ENCODE measurements at regions not wholly inside any gene's neighbourhood (a gene's known extent, or its start where the extent isn't known, plus 50 kb on each side); places are given as distances from the start of the nearest gene placed in this dataset.

DNA sequence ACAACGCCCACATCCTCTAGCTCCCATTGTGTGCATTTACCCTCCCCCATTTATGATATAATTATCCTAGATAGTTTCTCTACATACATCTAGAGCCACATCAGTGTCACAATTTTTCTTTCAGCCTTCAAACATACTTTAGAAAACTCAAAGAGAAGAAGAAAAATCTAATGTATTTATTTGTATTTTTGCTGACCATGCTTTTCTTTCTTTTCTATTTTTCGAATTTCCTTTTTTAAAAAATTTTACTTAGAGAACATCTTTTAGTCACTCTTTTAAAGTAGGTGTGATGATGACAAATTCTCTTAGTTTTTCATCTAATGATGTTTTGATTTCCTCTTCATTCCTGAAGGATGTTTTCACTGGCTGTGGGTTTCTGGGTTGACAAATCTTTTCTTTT, 117.0 kb upstream of the CHL1 start:
- no peak for DNase-seq

DNA sequence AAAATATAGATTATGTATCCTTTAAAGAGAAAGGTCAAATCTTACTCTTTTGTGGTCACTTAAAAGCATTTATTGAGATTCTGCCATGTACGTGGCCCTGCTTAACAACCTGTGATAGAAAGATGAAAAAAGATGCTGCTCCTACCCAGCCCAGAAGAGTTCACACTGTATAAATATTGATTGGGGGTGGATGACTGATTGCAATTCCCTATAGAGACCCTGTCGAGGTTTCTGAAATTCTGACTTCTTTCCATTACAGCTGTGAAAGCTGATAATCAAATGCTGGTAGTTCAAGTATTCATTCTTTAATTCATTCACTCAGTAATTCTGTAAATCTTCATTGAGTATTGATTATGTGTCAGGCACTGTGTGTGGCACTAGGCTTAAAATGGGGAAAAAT, 114.1 kb upstream of the CHL1 start:
- no peak for DNase-seq

DNA sequence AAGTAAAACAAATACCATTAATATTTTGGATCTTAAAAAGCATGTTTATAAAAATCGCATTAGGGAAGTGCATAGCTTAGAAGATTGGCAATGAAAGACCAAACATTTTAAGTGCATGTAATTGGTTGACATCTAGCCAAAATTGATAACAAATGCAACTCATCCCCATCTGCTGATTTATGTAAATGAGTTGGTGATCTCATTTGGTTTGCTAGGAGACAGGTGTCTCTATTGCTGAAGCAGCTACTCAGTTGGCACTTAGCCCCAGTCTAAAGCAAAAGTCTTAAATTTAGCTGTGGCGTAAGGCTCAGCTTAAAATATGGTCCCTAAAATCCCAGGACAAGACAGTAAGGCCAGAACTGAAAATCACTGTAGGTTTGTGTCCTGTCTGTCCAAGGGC, 113.5 kb upstream of the CHL1 start:
- DNase-seq, result no peak

DNA sequence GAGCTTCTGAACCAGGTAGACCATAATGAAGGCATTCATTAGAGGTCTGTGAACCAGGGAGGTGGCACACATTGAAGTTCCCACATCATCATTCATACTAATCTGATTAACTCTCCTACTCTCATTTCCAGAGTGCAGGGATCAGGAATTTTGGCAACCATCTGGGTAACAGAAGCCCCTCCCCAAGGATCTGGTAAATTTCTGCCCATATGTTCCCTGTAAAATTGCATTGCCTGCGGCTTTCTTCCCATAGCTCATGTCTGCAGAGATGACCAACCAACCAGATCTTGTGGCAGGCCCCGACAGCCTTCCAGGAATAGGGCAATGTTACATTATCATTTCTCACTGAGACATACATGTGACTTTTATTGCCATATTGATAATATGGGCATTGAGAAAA, 111.4 kb upstream of the CHL1 start:
- no peak for DNase-seq

DNA sequence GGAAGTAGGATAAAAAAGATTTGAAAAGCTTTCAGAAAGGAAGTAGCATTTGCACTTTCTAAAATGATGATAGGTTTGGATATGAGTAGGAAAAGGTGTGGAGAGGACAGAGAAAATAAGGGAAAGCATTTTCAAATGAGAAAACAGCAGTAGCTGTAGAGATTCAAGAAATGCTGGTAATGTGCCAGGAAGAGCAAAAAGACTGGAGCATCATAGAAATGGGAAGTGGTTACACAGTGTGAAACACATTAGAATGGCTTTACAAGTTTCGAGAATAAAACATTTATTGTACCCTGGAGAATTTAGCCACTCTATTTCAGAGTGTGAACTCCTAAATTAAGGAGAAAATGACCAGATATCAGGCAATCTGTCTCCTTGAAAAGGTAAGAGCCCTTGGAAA, 108.3 kb upstream of the CHL1 start:
- no peak for DNase-seq

DNA sequence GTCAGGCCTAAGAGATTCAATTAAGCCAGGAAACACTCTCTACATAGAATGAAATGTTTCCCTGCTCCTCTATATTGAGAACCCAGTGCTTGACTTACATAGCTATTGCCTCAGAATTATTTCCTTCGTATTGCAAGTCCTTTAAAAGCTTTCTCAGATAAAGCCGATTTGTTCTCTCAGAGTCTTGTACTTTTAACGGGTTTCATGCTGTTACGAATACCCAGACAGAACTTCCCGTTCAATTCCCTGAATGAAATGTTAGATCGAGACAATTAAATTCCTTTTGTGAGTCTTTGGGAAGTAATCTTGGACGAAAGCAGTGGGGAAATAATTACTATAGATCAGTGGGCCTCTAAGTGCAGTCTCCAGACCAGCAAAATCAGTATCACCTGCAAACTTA, 102.8 kb upstream of the CHL1 start:
- DNase-seq, result no peak

DNA sequence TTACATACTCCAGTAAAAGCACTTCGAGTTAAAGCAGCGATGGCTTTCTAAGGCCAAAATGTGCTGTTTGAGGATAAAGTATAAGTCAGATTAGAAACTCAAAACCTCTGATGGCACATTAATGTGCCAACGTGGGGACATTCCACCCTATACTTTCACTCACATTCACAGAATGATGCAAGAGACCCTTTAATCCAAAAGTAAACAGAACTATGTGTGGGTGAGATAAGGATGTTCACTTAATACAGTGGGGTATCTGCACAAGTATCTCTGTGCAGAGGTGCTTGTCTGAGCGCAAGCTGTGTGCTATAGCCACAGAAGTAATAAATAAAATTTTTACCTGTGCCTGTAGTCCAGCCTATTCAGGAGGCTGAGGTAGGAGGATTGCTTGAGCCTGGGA, 100.3 kb upstream of the CHL1 start:
- no peak for DNase-seq

DNA sequence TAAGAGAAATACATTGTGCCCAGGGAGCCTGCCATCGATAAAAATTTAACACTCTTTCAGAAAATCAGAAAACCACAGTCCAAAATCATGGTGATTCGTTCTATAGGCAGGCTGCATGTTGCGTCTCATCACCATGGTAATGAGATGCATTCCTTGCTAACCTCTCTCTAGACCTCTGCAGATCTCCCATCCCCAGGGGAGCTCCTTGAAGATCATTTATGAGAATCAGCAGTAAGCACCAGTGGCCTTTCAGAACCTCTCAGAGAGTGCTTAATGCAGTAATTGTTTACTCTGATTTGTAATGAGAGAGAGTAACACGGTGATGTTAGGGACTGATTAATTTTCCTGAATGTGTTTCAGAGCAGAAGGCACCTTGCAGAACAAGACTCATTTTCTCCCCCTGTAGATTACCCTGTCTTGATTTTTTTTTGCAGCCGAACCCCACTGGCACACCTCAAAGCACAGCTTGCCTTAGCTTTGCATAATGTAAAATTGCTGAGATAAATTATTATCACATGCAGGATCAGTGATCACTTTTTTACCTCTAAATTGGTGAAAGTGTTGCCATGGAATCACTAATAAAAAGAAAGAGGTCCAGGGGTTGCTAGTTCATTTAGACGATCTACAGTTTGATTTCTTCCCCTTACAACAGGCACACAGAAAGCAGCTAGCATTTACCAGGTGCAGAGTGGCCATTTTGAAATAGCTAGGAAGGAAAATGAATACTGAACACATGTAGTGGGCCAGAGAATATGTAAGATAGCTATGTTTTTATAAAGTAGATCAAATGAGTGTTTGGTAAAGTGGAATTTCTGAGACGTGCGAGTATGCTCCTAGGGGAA, 98.9 kb upstream of the CHL1 start:
- DNase-seq, result no peak

DNA sequence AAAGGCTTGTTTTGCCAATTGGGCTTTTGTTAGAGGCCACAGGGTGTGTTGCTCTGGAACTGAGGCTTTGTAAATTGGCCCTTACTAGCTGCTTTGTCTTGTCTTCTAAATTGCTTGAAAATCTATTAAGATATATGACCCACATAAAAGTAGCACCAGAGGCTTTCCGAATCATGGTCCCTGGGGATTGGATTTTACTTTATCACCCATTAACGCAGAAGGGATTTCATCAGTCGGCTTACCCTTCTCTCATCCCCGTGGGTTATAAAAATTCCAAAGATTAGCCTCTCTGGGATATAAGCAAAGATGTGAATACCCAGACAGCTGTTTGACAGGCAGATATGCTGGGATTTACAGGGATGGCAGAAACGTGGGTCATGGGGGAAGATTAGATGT, 98.3 kb upstream of the CHL1 start:
- no peak for DNase-seq

DNA sequence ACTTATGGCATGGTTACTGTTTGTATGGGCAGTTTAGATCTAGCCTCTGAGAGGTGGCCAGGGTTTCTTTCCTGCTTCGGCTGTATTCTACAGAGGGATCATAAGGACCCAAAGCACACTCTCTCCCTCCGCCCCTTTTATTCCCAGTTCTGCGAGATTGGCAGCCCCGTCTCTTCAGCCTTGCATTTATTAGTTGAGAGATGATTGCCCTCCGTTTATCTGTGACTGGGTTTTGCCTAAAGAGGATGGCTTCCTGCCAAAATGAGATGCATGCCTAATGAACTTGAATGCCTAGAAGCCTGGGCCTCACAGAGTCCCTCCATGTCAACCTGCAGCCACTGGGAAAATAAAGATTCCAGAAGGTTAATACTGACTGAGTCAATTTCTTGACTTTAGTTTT, 97.1 kb upstream of the CHL1 start:
- no peak for DNase-seq

DNA sequence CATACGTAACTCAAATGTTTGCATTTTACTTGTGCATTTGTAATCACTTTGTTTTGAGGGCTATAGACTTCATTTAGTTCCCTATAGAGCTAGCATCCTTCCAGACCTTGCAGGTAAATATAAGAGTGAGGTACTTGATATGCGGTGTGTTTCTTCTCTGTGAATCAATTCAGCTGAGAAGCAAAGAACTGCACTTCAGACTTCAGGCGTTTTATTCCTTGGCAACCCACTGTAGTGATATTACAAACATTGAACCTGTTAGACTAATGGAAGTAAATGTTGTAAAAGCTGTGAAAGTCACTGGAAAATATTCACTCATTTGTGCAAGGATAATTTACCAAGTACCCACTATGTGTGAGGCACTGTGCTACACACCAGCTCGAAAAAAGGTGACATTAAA, 94.1 kb upstream of the CHL1 start:
- DNase-seq, result no peak

DNA sequence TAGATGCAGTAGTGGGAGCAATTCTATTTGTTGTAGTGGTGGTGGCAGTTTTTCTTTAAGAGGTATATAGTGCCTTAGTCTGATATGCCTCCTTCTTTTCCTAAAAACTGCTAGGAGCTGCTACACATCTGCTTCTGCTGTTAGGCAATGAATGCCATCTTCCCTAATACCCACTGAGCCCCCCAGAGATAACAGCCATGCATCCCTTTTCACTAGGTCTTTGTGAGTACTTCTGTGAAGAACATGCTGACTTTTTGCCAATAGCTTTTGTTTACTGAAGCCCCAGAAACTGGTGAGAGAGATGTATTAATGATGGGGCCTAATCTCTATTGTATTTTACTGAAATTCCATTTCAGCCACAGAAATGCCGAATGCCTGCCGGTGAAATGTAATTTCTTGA, 92.6 kb upstream of the CHL1 start:
- no peak for DNase-seq

DNA sequence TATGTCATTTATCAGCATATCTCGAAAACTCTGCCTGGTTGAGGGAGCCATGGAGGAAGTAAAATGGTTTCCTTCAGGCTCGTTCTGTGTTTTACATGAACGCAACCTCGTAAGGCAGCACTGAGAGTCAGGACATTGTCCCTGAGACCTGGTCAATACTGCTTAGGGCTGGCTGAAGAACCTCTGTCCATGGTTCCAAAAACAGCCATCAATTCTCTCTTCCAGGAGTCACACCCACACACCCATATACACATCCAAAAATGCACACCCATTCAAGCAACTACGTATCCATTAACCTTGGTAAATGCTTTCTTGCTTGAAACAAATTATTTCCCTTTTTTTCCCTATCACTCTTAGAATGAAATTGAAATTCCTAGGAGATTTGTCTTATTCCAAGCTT, 91.0 kb upstream of the CHL1 start:
- no peak for DNase-seq

DNA sequence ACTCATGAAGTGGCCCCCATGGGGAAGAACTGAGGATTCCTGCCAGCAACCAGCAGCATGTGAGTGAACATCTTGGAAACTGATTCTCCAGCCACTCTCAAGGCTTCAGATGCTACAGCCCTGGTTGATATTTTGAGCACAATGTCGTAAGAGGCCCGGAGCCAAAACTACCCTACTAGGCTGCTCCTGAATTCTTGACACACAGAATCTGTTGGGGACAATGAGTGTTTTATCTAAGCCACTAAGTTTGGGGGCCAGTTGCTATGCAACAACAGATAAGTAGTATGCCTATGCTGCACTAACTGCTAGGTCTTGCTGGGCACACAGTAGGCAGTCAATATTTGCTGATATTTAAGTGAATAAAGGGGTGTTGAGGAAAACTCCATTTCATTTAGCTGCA, 89.9 kb upstream of the CHL1 start:
- no peak for DNase-seq

DNA sequence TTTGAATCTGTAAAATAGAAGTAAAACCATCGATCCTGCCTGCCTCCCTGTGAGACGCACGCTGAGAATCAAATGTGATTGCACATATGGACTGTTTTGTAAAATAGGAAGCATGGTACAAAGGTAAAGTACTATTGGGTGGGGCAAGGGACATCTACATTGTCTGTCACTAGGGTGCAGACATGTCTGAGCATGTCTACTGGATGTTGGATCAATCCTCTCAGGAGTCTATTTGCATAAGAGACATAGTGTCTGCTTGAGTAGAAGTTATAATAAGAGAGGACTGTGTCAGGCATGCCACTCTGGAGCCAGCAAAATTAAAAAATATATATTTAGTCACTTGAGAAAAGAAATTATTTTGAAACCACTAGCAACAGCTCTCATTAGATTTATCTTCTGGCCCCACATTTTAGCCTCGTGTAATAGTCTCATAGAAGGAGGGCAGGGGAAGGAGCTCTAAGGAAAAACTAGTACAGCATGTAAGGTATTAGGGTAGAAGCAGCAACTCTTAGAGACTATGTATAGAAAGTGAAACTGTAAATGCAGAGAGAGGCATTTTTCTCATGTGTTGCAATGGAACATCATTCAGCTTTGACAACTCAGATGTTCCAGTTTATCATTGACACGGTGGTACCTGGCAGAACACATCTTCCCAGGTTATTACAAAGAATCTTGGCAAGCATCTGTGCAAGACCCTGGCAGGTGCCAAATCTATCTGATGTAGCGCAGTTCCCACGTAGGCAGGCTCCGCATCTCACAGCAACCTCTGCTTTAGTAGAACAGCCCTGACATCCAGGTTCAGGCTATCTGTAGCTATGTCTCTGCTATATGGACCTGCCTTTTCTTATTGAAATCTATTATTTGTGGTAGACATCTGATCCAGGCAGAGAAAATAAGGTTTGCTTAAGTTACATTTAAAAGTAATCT, 85.2 kb upstream of the CHL1 start:
- no peak for DNase-seq

DNA sequence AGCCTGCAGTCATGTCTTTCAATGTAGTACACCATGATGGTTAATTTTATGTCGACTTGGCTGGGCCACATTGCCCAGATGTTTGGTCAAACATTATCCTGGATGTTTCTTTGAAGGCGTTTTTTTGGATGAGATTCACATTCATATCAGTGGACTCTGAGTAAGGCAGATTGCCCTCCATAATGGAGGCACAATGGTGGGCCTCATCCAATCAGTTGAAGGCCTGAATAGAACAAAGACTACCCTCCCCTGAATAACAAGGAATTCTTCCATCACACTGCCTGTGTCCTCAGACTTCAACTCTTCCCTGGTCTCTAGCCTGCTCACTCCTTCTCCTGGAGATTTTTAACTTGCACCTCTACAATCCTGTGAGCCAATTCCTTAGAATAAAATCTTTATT, 83.8 kb upstream of the CHL1 start:
- DNase-seq, result no peak

DNA sequence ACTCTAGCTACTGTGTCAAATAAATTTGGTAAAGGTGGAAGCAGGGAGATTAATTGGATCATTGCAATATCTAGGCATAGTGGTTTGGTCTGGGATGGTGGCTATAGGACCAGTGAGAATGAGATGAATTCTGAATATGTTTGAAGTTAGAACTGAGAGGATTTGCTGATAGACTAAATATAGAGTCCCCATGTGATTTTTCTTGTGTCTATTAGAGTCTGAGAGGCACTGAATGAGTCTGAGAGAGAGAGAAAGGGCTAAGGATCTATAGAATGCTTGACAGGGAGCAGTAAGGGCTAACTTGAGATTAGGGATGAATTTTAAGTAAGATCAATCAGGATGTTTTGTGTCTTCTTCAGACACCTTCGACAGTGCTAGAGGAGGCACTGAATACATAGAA, 77.9 kb upstream of the CHL1 start:
- DNase-seq, result no peak

DNA sequence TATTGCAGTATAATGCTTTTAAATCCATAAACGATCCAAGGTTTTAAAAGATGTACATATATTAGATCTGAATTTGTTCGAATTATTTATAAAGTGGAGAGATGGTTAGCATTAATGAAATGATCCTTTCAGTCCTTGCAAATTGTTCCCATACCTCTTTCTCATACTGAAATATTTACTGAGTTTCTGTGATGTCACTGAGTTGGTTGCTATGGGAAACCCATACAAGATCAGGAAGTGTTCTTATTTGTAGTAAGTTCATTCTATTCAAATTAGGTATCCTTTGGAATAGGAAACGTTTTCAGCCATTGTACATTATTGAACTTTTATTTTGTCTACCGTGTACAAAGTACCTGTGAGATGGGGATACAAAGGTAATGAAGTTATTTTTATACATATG, 73.2 kb upstream of the CHL1 start:
- no peak for DNase-seq

DNA sequence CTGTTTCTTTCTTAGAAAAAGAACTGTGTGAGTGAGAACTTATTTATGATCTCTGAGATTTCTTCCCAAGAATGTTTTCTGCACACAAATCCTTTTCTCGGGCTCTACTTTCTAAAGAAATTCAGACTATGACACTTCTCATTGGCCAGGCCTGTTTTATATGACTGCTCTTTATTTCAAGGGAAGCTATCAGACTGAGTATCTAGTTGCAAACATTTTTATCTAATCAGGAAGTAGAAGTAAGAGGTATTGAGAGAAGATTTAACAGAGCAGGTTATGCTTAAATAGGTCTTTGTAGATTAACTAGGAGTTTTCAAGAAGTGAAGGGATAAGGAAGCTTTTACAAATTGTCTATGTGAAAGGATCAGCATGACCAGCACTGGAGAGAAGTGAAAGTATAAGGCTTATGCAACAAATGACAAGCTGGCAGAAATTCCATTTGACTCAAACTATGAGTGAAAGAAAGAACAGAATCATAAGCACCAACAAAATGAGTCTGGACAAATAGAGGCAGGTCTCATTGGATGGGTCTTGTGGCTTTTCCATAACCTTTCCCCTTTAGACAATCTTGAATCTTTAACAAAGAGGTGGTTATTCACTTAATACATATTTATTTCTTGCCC, 71.9 kb upstream of the CHL1 start:
- no peak for DNase-seq

DNA sequence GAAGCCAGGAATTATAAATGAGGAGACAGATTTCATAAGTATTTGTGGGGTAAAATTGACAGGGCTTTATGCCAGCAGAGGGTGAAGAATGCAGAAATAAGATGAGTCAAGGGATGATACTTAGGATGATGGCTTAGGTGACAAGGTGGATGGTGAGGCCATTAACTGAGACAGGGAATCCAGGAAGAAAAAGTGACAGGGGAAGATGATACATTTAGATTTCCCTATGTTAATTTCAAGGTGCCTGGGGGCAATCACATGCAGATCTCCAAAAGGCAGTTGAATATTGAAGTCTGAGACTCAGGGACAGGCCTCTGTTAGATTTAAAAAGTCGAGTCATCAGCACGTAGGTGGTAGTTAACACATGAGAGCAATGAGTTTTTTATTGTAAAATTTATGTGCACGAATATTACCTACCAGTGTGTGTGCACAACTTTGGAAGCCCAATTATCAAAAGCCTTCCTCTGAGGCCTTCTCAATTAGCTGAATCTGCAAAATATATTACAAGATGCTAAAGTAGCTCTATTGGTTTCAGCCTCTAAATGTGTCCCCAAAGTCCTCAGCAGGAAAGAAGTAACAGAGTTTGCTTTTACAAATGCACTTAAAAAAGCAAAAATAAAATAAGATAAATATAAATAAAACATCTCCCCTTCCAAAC, 67.9 kb upstream of the CHL1 start:
- DNase-seq, result no peak

DNA sequence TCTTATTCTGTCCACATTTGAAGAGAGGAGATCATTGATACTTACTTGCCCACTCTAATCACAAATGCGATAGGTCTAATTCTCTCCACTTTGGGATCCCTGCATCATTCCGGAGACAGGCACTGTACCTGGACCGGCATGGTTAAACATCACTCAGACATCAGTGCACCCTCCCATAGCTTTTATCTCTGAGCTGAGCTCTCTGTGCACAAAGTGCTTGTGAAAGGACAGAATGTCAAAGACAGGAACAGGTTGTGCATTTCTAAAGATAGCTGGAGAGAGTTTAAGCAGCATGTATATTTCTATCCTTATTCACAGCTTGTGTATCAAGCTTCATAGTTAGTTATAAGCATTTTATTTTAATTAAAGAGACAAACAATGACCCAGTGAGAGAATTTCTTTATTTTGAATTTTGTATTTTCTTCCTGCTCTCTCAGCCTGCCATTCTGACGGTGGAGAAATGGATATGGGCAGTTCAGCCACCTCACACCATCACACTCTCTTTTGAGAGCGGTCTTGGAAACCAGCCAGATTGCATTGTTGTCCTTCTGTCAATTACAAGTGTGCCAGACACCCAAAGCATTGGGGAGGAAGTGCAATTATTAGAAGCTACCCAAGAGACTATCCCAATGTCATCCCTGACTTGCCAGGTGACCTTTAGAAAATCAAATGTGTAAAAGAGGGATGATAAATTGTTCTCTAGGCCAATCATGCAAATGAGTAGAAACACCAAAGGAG, 65.2 kb upstream of the CHL1 start:
- no peak for DNase-seq

DNA sequence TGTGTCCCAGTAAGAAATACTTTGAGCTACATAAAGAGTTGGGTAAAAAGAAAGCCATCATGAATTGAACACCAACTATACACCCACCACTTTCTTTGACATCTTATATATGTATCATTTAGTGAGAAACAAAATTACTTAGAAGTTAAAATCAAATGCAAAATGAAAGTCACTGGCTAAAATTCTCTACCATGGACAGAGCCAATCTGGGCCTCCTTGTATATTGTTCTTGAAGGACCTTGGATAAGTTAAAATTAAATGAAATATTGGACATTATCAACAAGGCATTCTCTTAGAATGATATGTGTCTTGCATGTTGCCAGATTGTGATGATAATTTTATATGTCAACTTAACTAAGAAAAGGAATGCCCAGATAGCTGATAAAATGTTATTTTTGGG, 64.2 kb upstream of the CHL1 start:
- no peak for DNase-seq

Measured in hindlimb muscle (tissue), 1 donor.